MM.1S (cell line): ENCODE measurements at regions not wholly inside any gene's neighbourhood (a gene's known extent, or its start where the extent isn't known, plus 50 kb on each side); places are given as distances from the start of the nearest gene placed in this dataset.

Source experiments
- DNase-seq: peaks from one replicate; pipeline ENCODE4 v3.0.0-alpha.2; 2015
- H2AFZ ChIP-seq: fragments of 300-600 bp; sonication (generic); 2 replicates; pipeline ENCODE4 v1.6.0; 2016; ENCODE audit warnings: antibody characterized with exemption, low read length
- H3F3A ChIP-seq: fragments of 300-600 bp; sonication (generic); 2 replicates; pipeline ENCODE4 v1.6.1; 2016; ENCODE audit warnings: mild to moderate bottlenecking, antibody characterized with exemption, low read length, moderate library complexity, mixed read lengths; ENCODE audit not compliant: insufficient read depth
- H3K27ac ChIP-seq: fragments of 300-600 bp; sonication (generic); 2 replicates; pipeline ENCODE4 v1.5.1; 2016; ENCODE audit warnings: mild to moderate bottlenecking, low read length
- H3K27me3 ChIP-seq: fragments of 300-600 bp; sonication (generic); replicated peaks from 2 replicates; pipeline ENCODE4 v1.6.0; 2016; ENCODE audit warnings: low read length; ENCODE audit not compliant: insufficient read depth
- H3K36me3 ChIP-seq: fragments of 300-600 bp; sonication (generic); replicated peaks from 2 replicates; pipeline ENCODE4 v1.6.1; 2016; ENCODE audit warnings: mild to moderate bottlenecking, low read length, mixed read lengths; ENCODE audit not compliant: insufficient read depth
- H3K4me1 ChIP-seq: fragments of 300-600 bp; sonication (generic); 2 replicates; pipeline ENCODE4 v1.6.1; 2016; ENCODE audit warnings: low read length, mixed read lengths
- H3K4me2 ChIP-seq: fragments of 300-600 bp; sonication (generic); 2 replicates; pipeline ENCODE4 v1.6.0; 2016; ENCODE audit warnings: low read depth, low read length
- H3K4me3 ChIP-seq: fragments of 300-600 bp; sonication (generic); 2 replicates; pipeline ENCODE4 v1.5.1; 2016; ENCODE audit warnings: low read length, mixed read lengths
- H3K79me2 ChIP-seq: fragments of 300-600 bp; sonication (generic); 2 replicates; pipeline ENCODE4 v1.6.1; 2016; ENCODE audit warnings: mixed run types, low read length, mixed read lengths
- H3K9ac ChIP-seq: fragments of 300-600 bp; sonication (generic); 2 replicates; pipeline ENCODE4 v1.6.1; 2016; ENCODE audit warnings: low read length, mixed read lengths
- H3K9me2 ChIP-seq: fragments of 300-600 bp; sonication (generic); replicated peaks from 2 replicates; pipeline ENCODE4 v1.6.1; 2016; ENCODE audit warnings: mild to moderate bottlenecking, low read length, mixed read lengths; ENCODE audit not compliant: insufficient read depth
- H3K9me3 ChIP-seq: fragments of 300-600 bp; sonication (generic); replicated peaks from 2 replicates; pipeline ENCODE4 v1.6.1; 2016; ENCODE audit warnings: mild to moderate bottlenecking, low read length, mixed read lengths; ENCODE audit not compliant: insufficient read depth
- H4K20me1 ChIP-seq: fragments of 300-600 bp; sonication (generic); 2 replicates; pipeline ENCODE4 v1.6.1; 2016; ENCODE audit warnings: mild to moderate bottlenecking, low read length, moderate library complexity, mixed read lengths; ENCODE audit not compliant: insufficient read depth
- EZH2 ChIP-seq: fragments of 300-600 bp; sonication (generic); optimal IDR thresholded peaks from 2 replicates; pipeline ENCODE3; 2017; ENCODE audit warnings: low read depth, mild to moderate bottlenecking, antibody characterized with exemption, low read length, mixed read lengths
- EZH2phosphoT487 ChIP-seq: fragments of 300-600 bp; sonication (generic); IDR thresholded peaks from 2 replicates; pipeline ENCODE4 v1.6.1; 2018; ENCODE audit warnings: antibody characterized with exemption, low read length
- TF ChIP-seq, protein P1 (sequence below): fragments of 300-600 bp; sonication (generic); IDR thresholded peaks from 2 replicates; pipeline ENCODE4 v1.5.1; 2016; ENCODE audit warnings: antibody characterized with exemption, low read length, mixed read lengths

DNA sequence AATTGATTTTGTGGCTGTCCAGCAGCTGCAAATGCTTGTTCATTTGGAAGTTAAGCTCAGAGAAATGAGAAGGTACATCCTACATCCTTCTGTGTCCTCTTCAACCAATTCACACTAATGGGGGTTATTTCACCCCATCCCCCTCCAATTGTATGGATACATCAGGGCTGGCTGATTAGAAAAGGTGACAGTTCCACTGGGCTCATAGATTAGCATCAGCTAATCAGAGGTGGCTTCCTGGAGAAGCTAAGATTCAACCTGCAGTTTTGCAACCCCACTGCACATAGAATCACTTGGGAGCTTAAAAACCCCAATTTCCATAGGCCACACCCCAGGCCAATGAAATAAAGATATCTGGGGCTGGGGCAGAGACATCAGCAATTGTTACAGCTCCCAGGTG, 217.7 kb upstream of the TLE3 start:
- DNase-seq, result no peak
- Histone ChIP-seq H3K79me2 (no peaks in the 10 kb centered on the region), H3K4me2 (no peak overlapping the region), H3K27me3 (no peaks in the 10 kb centered on the region), H3K4me3 (no peak overlapping the region), H3K9me3 (no peaks in the 10 kb centered on the region), H4K20me1 (no peaks in the 10 kb centered on the region), H3K9me2 (no peaks in the 10 kb centered on the region), H3K27ac (no peak overlapping the region), H3K9ac (no peak overlapping the region), H2AFZ (no peak overlapping the region), H3F3A (no peaks in the 10 kb centered on the region; the same call in 1 of the 2 replicates), H3K36me3 (no peaks in the 10 kb centered on the region), H3K4me1 (peaks cover 22% of the 10 kb centered on the region)
- TF ChIP-seq, protein P1, sequence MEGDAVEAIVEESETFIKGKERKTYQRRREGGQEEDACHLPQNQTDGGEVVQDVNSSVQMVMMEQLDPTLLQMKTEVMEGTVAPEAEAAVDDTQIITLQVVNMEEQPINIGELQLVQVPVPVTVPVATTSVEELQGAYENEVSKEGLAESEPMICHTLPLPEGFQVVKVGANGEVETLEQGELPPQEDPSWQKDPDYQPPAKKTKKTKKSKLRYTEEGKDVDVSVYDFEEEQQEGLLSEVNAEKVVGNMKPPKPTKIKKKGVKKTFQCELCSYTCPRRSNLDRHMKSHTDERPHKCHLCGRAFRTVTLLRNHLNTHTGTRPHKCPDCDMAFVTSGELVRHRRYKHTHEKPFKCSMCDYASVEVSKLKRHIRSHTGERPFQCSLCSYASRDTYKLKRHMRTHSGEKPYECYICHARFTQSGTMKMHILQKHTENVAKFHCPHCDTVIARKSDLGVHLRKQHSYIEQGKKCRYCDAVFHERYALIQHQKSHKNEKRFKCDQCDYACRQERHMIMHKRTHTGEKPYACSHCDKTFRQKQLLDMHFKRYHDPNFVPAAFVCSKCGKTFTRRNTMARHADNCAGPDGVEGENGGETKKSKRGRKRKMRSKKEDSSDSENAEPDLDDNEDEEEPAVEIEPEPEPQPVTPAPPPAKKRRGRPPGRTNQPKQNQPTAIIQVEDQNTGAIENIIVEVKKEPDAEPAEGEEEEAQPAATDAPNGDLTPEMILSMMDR, result no peak

- H3K36me3 ChIP-seq, result no peaks in the 10 kb centered on the region
- H3K27ac ChIP-seq, result no peak overlapping the region
- H3K9ac ChIP-seq, result no peak overlapping the region
- H3F3A ChIP-seq, result no peaks in the 10 kb centered on the region; the same call in 1 of the 2 replicates
- H3K4me1 ChIP-seq, result peaks cover 15% of the 10 kb centered on the region
- no peak overlapping the region for H3K4me3 ChIP-seq
- no peaks in the 10 kb centered on the region for H4K20me1 ChIP-seq
- H2AFZ ChIP-seq, result no peak overlapping the region
- TF ChIP-seq EZH2, result no peak
- no peak for TF ChIP-seq EZH2phosphoT487
- TF ChIP-seq, protein P1, result no peak
- H3K79me2 ChIP-seq, result no peaks in the 10 kb centered on the region
- no peaks in the 10 kb centered on the region for H3K9me3 ChIP-seq
- H3K27me3 ChIP-seq, result no peaks in the 10 kb centered on the region
- H3K9me2 ChIP-seq, result no peaks in the 10 kb centered on the region
- H3K4me2 ChIP-seq, result no peak overlapping the region
- DNase-seq, result no peak
Observed at GRCh38 chr15:70314688-70315087, 217.0 kb upstream of the TLE3 start.

DNA sequence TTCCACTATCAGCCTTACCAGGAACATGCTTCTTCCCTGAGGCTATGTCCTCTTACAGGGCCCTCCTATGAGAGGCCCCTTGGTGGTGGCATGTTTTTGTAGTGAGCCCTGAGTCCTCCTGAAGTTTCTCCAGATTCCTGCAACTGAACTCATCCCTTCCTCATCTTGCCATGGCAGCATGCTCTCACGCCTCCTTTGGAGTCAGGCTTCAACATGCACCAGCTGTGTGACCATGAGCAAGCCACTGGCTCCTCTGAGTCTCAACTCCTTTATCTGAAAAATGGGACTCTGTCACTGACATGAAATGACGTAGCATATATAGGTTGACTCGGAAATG, 216.3 kb upstream of the TLE3 start:
- Histone ChIP-seq H3K4me3 (no peak overlapping the region), H3K9me3 (no peaks in the 10 kb centered on the region), H3K9ac (no peak overlapping the region), H3K4me2 (no peak overlapping the region), H3K27ac (no peak overlapping the region), H3F3A (no peaks in the 10 kb centered on the region; the same call in 1 of the 2 replicates), H3K36me3 (no peaks in the 10 kb centered on the region), H3K27me3 (no peaks in the 10 kb centered on the region), H3K79me2 (no peaks in the 10 kb centered on the region), H3K9me2 (no peaks in the 10 kb centered on the region), H4K20me1 (no peaks in the 10 kb centered on the region), H2AFZ (no peak overlapping the region), H3K4me1 (peaks cover 8% of the 10 kb centered on the region)
- no peak for DNase-seq
- TF ChIP-seq, protein P1, result no peak
- no peak for TF ChIP-seq EZH2
- TF ChIP-seq EZH2phosphoT487, result no peak
